ENCODE measurements at regions not wholly inside any gene's neighbourhood (a gene's known extent, or its start where the extent isn't known, plus 50 kb on each side); places are given as distances from the start of the nearest gene placed in this dataset.

DNA sequence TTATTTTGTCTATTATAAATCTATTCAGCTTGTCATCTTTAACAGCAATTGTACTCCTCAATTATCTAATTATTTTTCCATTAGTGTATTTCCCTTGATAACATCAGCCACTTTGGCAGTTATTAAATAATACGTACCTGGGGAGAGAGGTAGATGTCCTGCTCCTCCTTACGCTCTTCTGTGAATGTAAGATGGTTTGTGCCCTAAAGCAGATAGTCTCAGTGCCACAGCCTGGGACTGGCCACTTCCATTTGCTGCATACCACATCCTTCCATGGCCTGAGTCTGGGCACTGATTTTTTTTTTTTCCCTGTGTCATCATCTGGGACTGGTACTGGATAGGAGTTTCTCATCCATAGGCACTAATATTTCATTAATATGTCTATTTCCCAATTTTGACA, 632.4 kb upstream of the LRRTM4 start:
- TF ChIP-seq CTCF (IDR thresholded peaks at IDR 0.05; ENCODE audit: low read depth, low read length) (no peak), POLR2A (IDR thresholded peaks at IDR 0.05; ENCODE audit: extremely low read depth, insufficient read length) (no peak)

Data from NB4 (cell line).